GM21367 (cell line): ENCODE measurements at regions not wholly inside any gene's neighbourhood (a gene's known extent, or its start where the extent isn't known, plus 50 kb on each side); places are given as distances from the start of the nearest gene placed in this dataset.
"Not testable (repeated sequence)": the region's sequence is repeated elsewhere in the genome, so short reads cannot be mapped to it uniquely, and the experiment has no call there.

ENCODE experiments used
- ATAC-seq: cut with Tn5 transposase; IDR thresholded peaks from one replicate; pipeline ENCODE4 v1.9.1; 2021; ENCODE audit not compliant: unreplicated experiment

DNA sequence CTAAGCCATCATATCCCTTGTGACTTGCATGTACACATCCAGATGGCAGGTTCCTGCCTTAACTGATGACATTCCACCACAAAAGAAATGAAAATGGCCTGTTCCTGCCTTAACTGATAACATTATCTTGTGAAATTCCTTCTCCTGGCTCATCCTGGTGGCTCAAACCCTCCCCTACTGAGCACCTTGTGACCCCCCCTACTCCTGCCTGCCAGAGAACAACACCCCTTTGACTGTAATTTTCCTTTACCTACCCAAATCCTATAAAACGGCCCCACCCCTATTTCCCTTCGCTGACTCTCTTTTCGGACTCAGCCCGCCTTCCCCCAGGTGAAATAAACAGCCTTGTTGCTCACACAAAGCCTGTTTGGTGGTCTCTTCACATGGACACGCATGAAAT is 390.0 kb downstream of the TUSC1 start:
- ATAC-seq, result not testable (repeated sequence)

DNA sequence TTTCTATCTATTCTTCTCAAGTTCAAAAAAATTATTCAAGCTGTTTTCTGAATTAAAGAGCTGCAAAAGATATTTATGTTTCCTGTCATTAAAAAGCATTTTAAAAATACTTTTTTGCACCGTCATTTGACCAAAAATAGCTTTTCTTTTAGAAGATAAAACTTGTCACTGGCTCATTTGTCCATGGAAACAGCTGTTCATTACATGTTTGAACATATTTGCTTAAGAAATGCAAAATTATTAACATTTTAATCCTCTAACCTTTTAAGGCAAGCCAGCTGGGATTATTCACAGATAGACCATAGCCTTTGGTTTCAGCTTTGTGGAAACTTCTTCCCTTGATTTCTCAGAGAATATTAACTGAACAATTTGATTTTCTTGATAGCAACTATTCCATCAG is 393.9 kb downstream of the TUSC1 start:
- no peak for ATAC-seq

DNA sequence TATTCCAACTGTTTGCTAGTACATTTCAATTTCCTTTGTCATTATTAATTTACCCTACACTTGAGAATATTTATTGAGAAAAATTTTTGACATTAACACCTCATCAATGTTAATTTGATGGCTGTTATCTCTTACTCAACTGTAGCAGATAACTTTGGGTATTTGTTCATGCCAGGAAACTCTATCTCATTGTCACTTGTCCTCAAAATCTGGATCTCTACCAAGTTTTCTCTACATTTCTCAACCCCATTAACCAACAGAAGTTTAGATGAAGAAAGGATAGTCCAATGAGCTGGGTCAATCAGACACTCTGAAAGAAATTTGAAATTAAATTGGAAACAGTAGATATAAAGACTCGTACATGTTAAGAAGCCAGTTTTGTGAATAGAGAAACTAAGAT is 395.3 kb downstream of the TUSC1 start:
- no peak for ATAC-seq

DNA sequence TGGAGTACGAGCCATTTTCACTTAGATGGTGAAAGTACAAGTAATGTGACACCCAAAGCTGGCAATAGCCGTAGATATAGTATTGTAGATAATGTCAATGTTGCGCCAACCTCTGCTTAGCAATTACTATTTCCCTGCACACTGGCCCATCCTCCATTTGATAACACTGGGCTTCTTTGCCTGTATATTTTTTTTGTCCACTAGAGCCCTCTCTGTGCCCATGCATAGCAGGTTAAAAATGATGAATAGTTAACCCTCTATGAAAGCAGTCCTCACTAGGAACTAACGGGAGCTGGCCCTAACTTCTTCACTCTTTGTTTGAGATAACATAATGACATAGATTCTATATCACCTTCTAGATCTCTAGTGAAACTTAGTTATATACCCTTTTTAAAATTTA is 416.8 kb downstream of the TUSC1 start:
- no peak for ATAC-seq

DNA sequence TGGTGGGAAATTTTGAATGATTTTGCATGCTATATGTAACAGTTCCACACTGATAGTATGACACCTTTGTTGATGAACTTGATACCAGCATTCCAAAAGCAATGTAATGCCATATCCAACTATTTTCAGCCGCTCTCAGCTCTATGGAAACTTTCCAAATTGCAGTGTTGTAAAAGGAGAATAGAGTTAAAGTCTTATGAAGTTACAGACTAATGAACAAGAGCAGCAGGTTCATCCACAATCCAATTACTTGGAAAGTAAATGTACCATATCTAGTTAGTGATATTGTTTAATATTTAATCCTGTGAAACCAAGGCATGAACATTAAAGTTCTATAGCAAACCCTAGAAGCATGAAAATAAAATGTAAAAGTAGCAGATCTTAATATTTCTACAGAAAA is 418.2 kb downstream of the TUSC1 start:
- ATAC-seq, result no peak

DNA sequence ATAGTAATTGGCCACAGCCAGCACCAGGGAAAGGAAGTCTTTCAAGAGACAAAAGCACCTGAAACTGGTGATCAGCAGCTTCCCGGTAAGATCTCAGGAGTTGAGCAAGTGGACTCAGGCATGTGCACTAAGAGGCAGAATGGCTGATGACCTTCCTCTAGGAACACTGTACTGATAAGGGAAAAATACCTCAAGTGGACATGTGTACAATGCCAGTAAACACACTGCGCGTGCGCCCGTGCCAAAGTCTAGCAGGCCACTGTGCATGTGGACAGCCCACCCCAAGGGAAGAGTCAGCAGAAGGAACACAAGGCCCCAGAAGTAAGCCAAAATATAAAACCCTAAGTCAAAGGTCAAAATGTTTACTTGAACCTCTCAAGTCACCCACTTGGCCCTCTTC is 423.0 kb downstream of the TUSC1 start:
- ATAC-seq, result no peak

DNA sequence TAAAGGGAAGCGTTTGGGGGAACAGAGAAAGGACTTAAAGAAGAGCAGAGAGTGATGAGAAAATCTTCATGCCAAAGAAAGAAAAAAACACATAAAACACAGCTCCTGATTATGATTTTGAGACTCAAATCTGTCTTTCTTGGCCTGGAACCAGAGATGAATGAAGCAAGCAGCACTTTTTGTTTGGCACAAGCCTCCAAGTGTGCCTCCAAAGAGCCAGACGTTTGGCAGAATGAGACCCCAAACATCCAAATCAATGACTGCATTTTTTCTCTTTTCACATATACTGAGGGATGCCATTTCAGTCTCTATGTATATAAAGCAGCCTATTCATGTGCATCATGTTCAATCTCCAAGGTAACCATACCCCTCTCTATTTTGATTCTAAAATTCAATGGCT is 424.2 kb downstream of the TUSC1 start:
- ATAC-seq, result no peak

DNA sequence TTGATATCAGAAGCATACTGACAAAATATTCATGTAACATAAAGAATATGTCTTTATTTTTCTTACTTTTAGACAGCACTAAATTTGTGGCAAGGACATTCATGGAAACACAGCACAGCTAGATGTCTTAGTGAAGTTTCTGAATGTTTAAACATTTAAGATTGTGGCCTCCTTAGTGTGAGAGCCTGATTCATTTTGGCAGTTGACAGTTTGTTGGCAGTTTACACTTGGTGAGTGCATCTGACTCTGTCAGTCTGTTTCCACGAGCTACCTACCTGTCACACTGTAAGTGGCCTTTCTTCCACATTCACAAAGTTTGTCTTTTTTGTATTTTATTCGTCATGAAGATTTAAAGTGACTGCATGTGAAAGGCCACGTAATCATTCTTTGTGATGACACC is 436.8 kb downstream of the TUSC1 start:
- ATAC-seq, result no peak

DNA sequence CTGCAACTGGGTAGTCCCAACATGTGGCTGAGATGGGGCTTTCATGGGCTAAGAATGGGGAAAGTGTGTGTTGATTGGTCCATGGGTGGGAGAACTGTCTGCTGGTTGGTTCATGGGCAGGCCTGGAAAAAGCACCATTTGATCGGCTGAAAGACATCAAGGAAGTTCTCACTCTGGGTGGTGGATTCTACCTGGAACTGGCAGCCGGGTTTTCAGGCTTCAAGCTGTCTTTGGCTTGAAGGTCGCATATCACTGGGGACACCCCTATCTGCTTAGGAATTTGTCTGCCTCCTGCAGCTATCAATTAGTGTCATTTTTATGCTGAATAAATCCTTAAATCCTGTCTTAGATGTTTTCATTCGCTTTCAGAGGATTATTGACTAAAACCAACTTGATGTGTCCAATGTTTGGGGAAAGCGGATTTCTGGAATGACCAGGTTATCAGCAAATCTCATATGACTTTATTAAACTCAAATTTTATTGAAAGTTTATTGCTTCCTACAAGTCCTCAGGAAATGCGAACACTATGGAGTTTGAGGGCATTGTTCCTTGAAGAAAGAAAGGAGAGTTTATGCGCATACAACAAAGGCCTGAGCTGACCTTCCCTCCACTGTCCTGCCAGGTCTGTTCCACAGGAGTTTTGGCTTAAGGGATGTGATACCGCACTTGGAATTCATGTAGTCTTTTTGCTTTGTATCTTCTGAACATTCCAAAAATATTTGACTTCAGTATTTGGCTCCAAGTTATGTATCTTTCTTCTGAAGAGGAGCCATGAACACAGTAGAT is 451.1 kb downstream of the TUSC1 start:
- ATAC-seq, result no peak

DNA sequence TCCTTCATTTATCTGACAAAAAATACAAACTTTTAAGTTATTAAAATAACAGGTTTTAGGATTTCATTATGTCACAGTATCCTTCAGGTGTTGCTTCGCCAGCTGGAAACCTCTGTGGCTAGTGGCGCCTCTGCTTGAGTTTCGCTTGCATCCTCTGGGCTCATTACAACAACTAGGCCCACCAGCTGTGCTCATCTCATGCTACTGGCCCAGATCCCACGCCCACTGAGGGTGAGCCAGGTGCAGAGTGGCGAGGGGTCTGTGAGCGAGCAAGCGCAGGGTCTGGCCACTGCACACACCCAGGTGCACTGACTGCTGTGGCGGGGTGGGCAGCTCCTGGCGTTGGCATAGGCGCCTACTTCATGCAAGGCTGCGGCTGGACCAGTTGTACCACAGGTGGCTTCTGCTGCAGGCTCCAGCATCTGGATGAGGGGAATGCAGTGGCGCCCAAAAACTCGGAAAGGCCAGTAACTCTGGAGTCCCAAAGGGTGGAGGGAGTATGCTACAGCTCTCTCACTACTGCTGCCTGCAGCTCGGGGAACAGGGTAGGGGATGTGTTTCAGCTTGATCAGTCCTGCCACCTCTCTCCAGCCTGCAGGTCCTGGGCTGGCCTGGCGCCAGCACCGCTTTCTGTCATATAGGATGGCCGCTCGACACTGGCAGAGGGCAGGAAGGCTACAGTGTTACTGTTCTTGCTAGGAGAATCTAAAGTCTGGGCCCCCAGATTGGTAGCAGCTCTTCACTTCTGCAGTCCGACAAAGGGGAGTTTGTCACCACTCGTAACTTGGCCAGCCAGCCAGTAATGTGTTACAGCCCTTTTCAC is 452.1 kb downstream of the TUSC1 start:
- no peak for ATAC-seq

DNA sequence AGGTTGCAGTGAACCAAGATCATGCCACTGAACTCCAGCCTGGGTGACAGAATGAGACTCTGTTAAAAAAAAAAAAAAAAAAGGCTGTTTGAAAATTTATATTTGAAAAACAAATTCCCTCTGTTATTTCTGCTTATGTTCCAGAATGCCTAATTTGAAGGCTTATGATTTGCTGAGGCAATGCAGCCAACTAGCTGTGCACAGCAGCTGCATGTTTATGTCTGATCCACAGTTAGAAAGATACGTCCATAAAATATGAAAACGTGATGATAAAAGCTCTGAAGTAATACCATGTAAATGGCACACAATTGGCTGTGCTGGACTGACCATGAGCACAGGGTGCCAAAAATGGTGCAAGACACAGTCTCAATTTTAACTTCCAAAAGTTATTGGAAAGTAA is 453.2 kb downstream of the TUSC1 start:
- ATAC-seq, result no peak

DNA sequence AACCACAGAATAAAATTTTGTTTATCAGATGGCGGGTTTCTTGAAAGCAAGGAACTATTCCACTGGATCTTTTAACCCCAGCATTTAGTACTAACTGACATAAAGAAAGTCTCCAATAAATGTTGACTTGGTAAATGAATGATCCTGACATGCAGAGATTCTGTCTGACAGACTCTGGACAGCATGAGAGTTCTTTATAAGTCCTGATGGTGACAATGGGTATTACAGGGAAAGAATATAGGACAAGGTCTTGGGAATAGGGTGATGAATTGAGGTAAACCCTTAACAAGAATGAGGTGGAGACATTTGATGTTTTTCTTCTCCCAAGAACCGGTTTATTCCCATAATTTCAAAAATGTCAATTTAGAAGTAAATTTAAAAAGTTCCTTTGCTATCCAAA is 453.9 kb downstream of the TUSC1 start:
- ATAC-seq, result no peak

DNA sequence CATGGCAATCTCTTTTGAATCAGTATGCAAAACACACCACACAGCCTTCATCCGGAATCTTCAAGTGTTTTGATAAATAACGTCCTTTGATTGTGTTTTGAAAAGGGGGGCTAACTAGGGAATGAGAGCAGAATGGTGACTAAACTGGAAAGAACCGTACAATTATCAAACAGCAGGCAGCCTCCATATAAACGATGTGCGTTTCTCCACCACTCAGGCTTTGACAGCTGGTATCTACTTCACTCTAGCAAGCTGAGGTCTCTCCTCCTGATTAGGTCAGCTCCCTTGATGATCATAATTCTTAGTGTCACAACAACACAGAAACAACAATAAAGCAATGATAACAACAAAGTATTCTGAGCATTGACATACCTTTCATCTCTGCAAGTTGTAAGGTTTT is 465.9 kb downstream of the TUSC1 start:
- ATAC-seq, result no peak

DNA sequence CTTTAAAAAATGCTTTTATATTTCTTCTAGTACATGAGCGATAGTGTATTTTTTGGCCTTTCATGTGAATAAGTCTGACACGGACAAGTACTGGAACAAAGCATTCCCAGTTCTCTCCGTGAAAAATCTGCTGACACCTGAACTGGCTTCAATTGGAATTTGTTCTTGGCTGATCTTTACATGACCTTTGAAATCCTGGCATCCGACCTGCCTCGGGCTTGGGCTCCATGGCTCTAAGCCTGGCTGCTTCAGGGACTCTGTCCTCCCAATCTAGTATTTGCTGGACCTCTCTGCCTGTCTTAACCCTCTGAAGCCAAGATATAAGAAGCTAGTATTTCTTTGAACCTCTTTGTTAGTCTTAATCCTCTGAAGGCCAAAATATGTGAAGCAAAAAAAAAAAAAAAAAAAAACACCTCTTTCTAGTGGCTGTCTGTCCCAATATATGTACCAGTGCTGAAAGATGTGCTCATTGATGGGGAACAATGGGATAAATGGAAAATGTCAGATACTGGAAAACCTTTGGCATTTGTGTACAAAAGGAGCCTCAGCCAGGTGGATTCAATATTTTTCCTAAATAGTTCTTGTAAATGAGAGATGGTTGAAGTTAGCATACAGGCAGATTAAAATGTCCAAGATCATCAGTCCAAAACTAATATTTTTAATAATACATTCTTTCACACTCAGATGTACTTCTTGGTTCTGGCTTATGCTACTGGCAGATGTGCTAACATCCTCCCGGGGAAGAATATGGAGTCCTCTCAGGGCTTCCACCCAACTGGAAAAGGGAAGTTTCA is 470.6 kb downstream of the TUSC1 start:
- no peak for ATAC-seq

DNA sequence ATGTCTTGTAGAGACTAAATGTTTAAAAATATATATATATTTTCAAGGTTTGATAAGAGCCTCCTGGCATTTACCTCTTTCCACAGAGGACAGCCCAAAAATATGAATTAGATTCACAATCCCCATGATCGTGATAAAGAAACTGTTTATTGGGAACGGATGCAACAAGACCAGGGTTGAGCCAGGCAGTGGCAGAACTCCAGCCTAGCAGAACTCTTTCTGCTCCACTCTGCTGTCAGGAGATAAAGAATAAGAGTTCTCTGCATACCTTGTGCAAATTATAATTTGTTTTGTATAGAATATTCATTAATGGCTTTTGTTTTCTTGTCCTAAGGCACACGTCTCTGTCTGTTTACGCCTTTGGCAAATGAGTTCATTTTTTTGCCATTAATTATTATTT is 472.2 kb downstream of the TUSC1 start:
- ATAC-seq, result no peak

DNA sequence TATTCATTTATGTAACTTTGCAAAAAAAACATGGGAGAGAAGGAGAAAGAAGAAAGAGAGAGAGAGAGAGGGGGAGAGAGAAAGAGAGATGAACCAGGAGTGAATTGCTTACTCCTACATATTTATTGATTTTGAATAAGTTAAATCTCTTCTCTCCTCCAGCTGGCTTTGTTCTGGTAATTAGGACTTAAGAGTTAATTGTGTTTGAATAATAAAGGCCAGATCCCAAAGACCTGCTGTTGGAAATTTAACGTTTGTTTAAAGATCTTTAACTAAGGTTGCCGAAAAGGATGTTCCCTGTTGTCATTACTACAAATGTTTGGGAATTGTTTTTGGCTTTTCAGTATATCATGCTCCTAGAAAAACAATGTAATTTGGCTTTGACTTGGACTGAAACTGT is 473.0 kb downstream of the TUSC1 start:
- ATAC-seq, result no peak

DNA sequence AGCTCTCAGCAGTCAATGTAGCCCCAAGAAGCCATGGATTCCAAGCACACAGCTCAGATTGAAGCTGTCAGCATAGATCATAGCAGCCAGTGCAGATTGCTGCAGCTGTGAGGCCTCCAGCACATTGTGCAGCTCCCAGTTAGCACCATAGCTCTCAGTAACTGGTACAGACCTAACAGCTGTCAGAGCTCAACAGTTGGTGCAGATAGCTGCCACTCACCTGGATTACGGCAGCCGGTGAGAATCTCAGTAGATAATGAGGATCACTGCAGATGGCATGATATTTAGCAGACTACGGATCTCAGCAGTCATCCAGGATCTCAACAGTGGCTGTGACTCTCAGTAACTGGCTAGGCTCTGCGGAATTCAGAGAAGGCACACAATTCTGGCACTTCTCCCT is 500.4 kb downstream of the TUSC1 start:
- no peak for ATAC-seq

DNA sequence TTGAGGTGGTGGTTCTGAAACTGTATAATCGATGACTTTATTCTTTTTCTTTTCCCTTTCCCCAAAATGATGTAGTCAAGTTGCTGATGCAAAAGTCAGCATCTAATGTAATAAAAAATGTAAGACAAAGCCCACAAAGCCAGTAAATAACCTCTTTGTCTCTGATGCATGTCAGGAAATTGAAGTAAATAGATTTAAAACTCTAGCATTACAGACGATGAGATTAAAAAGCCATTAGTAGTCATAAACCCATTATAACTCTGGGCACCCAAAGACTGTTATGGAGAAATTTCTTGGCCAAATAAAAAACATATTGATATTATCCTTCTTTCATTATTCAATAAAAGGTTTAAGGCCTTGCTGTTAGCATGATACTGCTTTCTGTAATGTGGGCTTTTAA is 548.7 kb downstream of the TUSC1 start:
- ATAC-seq, result no peak

DNA sequence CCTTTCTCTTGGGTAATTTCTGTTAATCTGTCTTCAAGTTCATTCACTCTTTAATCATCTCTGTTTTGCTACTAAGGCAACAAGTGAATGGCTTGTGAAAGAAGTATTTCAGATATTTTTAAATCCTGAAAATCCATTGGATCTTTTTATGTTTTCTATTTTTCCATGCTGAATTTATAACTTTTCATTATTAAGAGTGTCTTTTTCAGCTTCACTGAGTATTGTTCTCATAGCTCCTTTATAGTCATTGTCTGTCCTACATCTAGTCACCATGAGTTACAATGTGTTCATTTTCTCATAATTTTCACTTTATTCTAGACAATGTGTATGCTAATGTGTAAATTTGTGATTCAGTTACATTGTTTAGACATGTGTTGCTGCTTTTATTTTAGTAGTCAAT is 556.4 kb downstream of the TUSC1 start:
- no peak for ATAC-seq

DNA sequence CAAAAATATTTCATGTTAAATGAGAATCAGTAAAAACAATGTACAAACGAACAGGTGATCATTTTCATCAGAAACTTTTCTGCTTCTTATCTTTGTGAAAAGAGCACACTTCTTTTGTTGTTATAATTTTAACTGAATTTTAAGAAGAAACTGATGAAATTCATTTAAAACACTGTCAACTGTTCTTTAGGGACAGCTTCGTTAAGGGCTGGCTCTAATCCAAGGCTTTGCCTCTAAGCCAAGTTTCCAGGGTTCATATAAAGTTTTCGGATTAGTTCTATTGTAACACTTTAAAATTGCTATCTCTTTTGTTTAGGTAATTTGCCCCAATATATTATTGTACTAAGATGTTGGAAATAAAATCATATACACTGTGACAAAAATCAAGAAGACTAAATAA is 559.2 kb downstream of the TUSC1 start:
- ATAC-seq, result no peak

DNA sequence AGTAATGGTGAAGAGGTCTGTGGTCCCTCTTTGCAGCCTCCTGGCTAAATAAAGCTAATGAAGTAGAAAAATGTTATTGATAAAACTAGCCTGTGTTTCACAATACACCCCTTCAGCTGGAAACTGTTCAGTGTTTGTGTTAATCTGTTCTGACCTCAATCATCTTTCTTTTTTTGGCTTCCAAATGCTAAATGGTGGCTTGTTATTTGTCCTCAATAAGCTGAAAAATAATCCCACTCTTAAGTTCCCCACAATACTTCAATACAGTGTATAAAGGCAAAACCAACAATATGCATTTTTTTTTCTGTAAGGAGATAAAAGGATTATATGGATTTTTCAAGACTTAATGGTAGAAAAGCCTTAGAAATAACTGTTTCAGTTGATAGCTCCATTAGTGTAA is 560.5 kb downstream of the TUSC1 start:
- no peak for ATAC-seq

DNA sequence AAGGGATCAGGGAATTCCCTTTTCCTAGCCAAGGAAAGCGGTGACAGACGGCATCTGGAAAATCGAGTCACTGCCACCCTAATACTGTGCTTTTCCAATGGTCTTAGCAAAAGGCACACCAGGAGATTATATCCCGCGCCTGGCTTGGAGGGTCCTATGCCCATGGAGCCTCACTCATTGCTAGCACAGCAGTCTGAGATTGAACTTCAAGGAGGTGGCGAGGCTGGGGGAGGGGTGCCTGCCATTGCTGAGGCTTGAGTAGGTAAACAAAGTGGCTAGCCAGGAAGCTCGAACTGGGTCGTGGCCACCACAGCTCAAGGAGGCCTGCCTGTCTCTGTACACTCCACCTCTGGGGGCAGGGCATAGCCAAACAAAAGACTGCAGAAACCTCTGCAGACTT is 556.5 kb upstream of the IZUMO3 start:
- ATAC-seq, result not testable (repeated sequence)
